SK-N-MC (cell line): ENCODE measurements at regions not wholly inside any gene's neighbourhood (a gene's known extent, or its start where the extent isn't known, plus 50 kb on each side); places are given as distances from the start of the nearest gene placed in this dataset.

ENCODE experiments used
- EZH2 ChIP-seq: fragments of 200-600 bp; sonication (generic); IDR thresholded peaks from one replicate; pipeline ENCODE4 v1.6.1; 2017; ENCODE audit warnings: antibody characterized with exemption
- FOXP2 ChIP-seq: optimal IDR thresholded peaks from 2 replicates; pipeline ENCODE3; 2011; ENCODE audit warnings: mild to moderate bottlenecking, moderate library complexity; ENCODE audit not compliant: insufficient read depth; ENCODE audit errors: extremely low read length, control extremely low read depth
- POLR2AphosphoS5 ChIP-seq: IDR thresholded peaks from 2 replicates; pipeline ENCODE4 v1.6.1; 2012; ENCODE audit warnings: mild to moderate bottlenecking, low read depth, low read length, borderline replicate concordance

DNA sequence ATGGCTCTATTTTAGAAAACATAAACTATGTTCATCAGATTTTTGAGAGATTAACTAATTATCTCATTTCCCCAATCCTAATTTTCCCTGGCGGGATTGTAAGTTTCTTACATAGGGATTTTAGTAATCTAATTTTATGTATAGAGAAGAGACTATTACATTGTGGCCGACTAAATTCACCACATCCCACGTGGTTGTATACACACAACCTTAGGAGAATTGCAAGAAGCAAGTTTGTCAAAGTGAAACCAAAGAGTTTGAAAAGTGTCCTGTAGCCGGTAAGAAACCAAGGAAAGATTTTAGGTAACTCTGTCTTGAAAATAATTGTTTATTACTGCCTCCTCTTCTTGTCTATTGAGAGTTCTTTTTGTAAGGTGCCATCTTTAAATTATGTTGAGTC lies 550.6 kb downstream of the LTN1 start:
- TF ChIP-seq POLR2AphosphoS5: no peak
- no peak for TF ChIP-seq EZH2
- TF ChIP-seq FOXP2: no peak
